ENCODE measurements at regions not wholly inside any gene's neighbourhood (a gene's known extent, or its start where the extent isn't known, plus 50 kb on each side); places are given as distances from the start of the nearest gene placed in this dataset.

DNA sequence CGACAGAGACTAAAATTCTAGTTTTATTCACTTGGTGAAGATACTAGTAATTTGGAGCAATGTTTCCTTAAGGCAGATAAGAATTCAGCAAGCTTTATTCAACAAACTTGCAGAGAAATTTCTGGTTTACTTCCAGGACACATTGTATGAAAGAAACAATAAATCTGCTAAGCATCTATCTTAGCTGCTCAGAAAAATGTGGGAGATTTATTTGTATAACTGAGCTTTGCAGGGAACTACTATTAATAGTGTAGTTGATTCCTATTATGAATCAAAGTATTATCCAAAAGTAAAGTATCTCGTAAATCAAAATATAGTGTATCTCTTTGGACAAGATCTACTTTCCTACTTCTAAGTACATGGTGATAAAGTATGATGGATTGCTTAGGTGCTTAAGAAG, 239.4 kb upstream of the TMTC1 start:
- H3K4me1 Mint-ChIP-seq (ENCODE audit: low read depth), result no peaks in the 10 kb centered on the region
- intact Hi-C loops (cut with micrococcal nuclease), result no loop called here
- CTCF ChIA-PET, result no interaction called here
- H3K4me3 Mint-ChIP-seq, result no peak overlapping the region
- no peak overlapping the region for H3K27ac Mint-ChIP-seq
- H3K36me3 Mint-ChIP-seq (ENCODE audit: low read depth), result no peaks in the 10 kb centered on the region
- H3K27me3 Mint-ChIP-seq (ENCODE audit: low read depth), result peaks cover 2% of the 10 kb centered on the region
- H3K9me3 Mint-ChIP-seq, result peaks cover 8% of the 10 kb centered on the region
- no peak for DNase-seq

DNA sequence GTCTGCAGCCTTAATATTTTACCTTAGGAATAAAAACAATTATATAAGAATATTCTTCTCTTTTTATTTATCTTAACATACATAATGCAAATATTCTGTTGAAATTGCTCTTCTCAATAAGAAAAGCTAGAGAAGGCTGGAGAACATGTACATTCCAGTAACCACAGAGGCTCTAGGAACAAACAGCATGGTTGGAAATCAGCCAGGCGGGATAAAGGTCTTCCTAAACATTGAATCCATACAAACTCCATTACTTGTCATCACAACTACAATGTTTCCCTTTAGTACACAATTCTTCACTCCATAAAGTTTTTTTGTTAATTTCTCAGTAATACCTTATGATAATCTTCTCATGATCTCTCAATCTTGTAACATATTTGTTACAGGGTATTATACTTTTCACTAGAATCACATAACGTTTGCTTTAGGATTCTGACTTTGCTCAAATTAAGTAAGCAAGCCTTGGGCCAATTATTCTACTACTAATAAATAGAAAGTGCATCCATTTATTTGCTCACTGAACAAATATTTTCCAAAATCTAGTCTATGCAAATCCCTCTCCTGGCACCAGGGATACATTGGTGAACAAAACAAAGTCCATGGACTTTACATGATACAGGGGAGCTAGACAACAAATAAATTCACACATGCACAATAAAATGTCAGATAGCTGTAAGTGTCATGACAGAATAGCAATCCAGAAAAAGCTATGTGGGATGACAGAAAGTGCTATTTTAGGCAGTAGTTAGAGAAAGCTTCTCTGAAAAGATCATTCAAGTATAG, 237.5 kb upstream of the TMTC1 start:
- no peaks in the 10 kb centered on the region for H3K36me3 Mint-ChIP-seq (ENCODE audit: low read depth)
- peaks cover 2% of the 10 kb centered on the region for H3K27me3 Mint-ChIP-seq (ENCODE audit: low read depth)
- intact Hi-C loops (cut with micrococcal nuclease), result no loop called here
- DNase-seq, result no peak
- no peaks in the 10 kb centered on the region for H3K4me1 Mint-ChIP-seq (ENCODE audit: low read depth)
- H3K27ac Mint-ChIP-seq, result no peak overlapping the region
- CTCF ChIA-PET, result no interaction called here
- no peak overlapping the region for H3K4me3 Mint-ChIP-seq
- H3K9me3 Mint-ChIP-seq, result peaks cover 11% of the 10 kb centered on the region

DNA sequence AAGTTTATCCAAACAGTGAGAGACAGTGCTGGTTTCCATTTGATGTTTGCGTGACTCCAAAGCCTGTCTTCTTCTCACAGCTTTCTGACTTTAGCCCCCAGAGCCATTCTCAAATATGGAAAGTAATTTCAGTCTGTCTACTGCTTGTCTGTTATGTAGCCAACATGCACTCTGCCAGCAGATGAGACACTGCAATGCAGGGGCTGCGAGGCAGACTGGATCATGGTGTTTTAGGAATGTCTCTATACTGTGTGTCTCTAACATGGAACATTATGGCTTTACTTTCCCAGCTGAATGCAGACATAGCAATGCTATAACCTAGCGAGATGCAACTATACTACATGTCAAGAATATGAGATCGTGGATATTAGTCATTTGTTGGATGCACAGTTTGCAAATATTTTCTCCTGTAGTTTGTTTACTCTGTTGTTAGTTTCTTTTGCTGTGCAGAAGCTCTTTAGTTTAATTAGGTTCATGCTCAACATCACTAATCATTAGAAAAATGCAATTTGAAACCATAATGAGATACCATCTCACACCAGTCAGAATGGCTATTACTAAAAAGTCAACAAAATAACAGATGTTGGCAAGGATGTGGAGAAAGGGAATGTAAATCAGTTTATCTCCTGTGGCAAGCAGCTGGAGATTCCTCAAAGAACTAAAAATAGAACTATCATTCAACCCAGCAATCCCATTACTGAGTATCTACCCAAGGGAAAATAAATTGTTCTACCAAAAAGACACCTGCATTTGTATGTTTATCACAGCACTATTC, 235.8 kb upstream of the TMTC1 start:
- intact Hi-C loops (cut with micrococcal nuclease), result no loop called here

DNA sequence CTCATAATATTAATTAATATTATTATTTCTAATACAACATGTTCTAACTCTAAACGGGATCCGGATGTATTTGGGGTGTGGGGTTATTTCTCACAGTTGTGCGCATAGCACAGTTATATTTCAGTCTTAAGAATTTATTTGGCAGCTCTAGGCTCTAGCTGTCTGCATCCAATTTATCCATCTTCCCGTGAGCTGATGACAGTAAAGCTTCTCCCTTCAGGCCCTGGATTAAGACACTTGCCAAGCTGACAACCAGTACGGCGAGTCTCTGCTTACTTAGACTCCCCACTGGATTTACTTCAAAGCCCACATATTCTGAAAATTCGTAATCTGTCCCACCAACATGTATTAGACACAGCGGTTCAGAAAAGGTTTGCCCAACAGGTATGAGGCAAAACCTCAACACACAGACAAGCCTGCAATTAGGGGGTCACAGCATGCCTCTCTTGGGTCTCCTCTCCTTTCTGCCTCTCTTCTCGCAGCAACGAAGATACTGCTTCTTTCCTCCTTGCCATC, 232.9 kb upstream of the TMTC1 start:
- intact Hi-C loops (cut with micrococcal nuclease), result no loop called here
- Mint-ChIP-seq H3K4me3 (no peak overlapping the region), H3K27ac (no peak overlapping the region), H3K36me3 (ENCODE audit: low read depth) (no peaks in the 10 kb centered on the region), H3K9me3 (peaks cover 3% of the 10 kb centered on the region), H3K27me3 (ENCODE audit: low read depth) (peaks cover 2% of the 10 kb centered on the region), H3K4me1 (ENCODE audit: low read depth) (no peaks in the 10 kb centered on the region)
- DNase-seq, result no peak
- CTCF ChIA-PET, result no interaction called here

More for the DNA sequence above, 235.8 kb upstream of the TMTC1 start:
- peaks cover 2% of the 10 kb centered on the region for H3K27me3 Mint-ChIP-seq (ENCODE audit: low read depth)
- H3K36me3 Mint-ChIP-seq (ENCODE audit: low read depth), result no peaks in the 10 kb centered on the region
- no peak overlapping the region for H3K27ac Mint-ChIP-seq
- no peak for DNase-seq
- CTCF ChIA-PET, result no interaction called here
- H3K4me1 Mint-ChIP-seq (ENCODE audit: low read depth), result no peaks in the 10 kb centered on the region
- H3K4me3 Mint-ChIP-seq, result no peak overlapping the region
- peaks cover 8% of the 10 kb centered on the region for H3K9me3 Mint-ChIP-seq

DNA sequence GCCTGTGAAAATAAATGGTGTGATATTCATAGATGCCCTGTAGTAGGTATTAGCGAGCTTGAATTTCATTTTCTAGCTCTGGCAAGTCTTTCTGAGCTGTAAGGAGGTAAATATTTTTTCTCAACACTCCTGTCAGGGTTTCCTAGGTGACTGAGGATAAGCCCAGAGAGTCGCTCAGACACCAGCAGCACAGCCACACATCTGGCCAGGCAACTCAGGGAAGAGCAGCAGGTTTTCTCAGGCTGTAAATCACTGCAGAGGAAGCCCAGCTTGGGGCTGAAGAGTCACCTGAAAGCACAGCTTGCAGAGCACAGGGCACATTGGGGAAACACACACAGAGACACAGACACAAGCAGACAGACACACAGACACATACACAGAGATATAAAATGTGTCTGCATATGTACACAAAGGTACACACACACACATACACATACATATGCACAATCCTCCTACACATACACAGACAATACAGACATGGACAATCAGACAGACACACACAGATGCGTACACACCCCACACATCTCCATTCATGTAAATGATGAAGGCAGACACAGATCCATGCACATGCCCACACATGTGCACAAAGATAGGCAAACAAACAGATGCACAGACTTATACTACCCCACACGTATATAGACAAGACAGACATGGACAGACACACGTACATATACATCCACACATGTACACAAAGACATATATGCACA, 232.0 kb upstream of the TMTC1 start:
- Mint-ChIP-seq H3K36me3 (ENCODE audit: low read depth) (no peaks in the 10 kb centered on the region), H3K4me3 (no peak overlapping the region), H3K27ac (no peak overlapping the region), H3K9me3 (peaks cover 3% of the 10 kb centered on the region), H3K4me1 (ENCODE audit: low read depth) (no peaks in the 10 kb centered on the region), H3K27me3 (ENCODE audit: low read depth) (peaks cover 2% of the 10 kb centered on the region)
- no peak for DNase-seq
- intact Hi-C loops (cut with micrococcal nuclease), result no loop called here
- CTCF ChIA-PET, result no interaction called here

DNA sequence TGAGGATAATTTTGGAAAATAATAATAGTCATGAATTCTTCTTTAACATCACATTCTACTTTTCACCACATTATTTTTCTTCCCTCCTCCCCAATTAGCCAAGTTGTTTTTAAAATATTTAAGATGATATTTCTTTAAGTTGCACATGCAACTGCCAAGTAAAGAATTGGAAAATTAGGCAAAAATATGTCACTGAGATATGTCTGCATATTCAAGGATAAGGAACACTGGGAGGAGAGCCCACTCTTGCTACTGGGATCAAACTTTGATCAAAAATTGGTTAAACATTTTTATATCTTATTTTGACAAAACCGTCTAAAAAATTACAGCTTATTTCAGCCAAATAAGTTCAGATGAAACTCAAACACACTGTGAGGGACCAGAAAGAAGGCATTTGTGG, 231.2 kb upstream of the TMTC1 start:
- Mint-ChIP-seq H3K36me3 (ENCODE audit: low read depth) (no peaks in the 10 kb centered on the region), H3K9me3 (peaks cover 3% of the 10 kb centered on the region), H3K27ac (no peak overlapping the region), H3K4me3 (no peak overlapping the region), H3K27me3 (ENCODE audit: low read depth) (no peaks in the 10 kb centered on the region), H3K4me1 (ENCODE audit: low read depth) (no peaks in the 10 kb centered on the region)
- CTCF ChIA-PET, result no interaction called here
- intact Hi-C loops (cut with micrococcal nuclease), result no loop called here
- DNase-seq, result no peak

DNA sequence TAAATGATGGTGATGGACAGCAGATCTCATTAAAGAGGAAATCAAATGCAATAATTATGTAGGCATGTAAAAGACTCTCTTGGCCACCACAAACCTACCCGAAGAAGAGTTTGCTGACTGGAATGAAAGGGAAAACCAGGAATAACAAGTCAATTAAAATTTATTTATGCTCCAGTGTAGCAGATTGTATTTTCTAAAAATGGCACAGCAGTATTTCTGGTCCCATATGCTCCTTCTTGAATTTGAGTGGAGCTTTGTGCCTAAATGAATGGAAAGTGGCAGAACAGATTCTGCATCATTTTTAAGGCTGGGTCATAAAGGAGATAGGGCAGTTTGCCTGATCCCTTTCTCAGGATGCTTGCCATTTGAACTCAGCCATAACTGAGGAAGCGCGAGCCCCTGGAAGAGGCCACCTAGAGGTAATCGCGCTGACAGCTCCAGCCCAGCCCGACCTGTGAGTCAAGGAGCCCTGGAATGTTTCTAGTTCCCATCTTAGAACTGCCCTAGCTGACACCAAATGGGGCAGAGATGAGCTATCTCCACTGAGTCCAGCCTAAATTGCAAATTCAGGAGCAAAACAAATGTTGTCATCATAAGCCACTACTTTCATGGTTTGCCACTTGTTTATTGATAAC, 229.2 kb upstream of the TMTC1 start:
- no peak for DNase-seq
- H3K27ac Mint-ChIP-seq, result no peak overlapping the region
- peaks cover 3% of the 10 kb centered on the region for H3K9me3 Mint-ChIP-seq
- intact Hi-C loops (cut with micrococcal nuclease), result no loop called here
- CTCF ChIA-PET, result no interaction called here
- no peaks in the 10 kb centered on the region for H3K36me3 Mint-ChIP-seq (ENCODE audit: low read depth)
- H3K4me1 Mint-ChIP-seq (ENCODE audit: low read depth), result no peaks in the 10 kb centered on the region
- H3K27me3 Mint-ChIP-seq (ENCODE audit: low read depth), result no peaks in the 10 kb centered on the region
- H3K4me3 Mint-ChIP-seq, result no peak overlapping the region

DNA sequence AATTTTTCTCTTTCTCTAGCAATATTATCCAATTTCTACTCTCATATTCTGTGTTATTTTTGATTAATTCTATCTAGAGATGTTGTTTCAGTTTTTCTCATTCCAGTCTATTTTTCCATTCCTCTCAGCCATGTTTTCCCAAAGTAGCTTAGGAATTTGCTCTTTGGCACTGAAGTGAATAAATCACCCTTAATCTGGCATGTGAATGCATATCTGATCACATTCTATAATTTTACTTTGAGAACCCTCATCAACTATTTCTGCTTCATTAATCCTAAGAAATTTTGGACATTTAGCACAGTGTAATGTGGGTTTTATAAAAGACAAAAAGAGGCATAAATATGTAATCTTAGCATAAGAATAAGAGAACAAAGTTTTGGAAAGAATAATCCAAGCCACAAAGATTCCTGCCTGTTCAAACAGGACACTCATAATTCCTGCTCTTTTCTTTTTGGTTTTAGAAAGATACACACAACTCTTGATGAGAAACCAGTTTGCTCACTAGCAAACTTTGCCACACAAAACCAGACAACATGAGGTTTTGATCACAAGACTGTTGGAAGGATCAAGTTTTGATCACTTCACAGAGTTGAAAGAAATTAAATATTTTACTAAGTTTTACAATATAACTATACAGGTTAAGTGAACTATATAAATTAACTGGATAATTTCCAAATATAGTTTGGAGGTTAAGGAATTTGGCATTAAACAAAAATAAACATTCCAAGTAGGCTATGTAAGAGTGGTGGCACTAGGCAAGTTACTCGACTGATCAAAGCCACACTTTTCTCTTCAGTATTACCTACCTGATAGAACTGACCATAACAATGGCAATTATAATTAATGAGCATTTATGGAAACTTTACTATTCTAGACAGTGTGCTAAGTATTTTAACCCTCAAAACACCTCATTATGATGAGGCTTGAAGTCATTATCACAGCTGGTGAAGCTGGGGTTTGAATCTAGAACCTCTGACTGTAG, 226.6 kb upstream of the TMTC1 start:
- CTCF ChIA-PET, result no interaction called here
- H3K9me3 Mint-ChIP-seq, result no peaks in the 10 kb centered on the region
- no peaks in the 10 kb centered on the region for H3K36me3 Mint-ChIP-seq (ENCODE audit: low read depth)
- intact Hi-C loops (cut with micrococcal nuclease), result no loop called here
- H3K4me3 Mint-ChIP-seq, result no peak overlapping the region
- H3K27me3 Mint-ChIP-seq (ENCODE audit: low read depth), result peaks cover 2% of the 10 kb centered on the region
- no peak overlapping the region for H3K27ac Mint-ChIP-seq
- no peak for DNase-seq
- no peaks in the 10 kb centered on the region for H3K4me1 Mint-ChIP-seq (ENCODE audit: low read depth)

DNA sequence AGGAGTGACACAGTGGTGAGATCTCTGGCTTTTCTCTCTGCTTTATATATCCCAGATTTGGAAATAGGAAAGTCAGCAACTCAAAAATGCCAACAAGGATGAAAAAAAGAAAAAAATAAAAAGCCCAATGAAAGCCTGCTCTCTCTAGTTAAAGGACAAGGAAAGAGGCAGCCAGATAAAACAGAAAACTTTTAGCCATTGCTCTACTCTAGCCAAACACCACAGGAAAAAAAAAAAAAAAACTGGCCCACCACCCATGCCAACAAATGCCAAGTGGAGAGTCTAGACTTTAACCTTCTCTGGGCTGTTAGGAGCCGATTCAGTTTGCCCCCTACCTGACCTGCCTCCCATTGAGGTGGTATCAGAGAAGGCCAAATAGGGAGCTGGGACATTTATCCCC, 222.3 kb upstream of the TMTC1 start:
- Mint-ChIP-seq H3K36me3 (ENCODE audit: low read depth) (no peaks in the 10 kb centered on the region), H3K4me1 (ENCODE audit: low read depth) (no peaks in the 10 kb centered on the region), H3K27me3 (ENCODE audit: low read depth) (peaks cover 2% of the 10 kb centered on the region), H3K9me3 (no peaks in the 10 kb centered on the region), H3K27ac (no peak overlapping the region), H3K4me3 (no peak overlapping the region)
- CTCF ChIA-PET, result no interaction called here
- no peak for DNase-seq
- intact Hi-C loops (cut with micrococcal nuclease), result no loop called here

DNA sequence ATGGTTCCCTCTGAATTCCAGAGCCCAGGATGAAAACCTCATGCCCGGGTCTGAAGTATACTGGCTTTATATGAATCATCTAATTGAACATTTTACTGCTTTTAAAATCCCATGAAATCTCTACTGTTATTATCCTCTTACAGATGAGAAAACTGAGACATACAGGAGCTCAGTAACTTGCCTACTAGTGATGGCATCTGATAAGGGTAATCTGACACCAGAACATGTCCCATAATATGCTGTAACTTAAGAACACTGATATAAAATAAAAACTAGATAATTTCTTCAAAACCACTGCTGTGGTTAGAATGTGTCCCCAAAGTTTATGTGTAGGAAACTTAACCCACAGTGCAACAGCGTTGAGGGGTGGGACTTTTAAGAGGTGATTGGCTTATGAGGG, 219.6 kb upstream of the TMTC1 start:
- no peaks in the 10 kb centered on the region for H3K4me1 Mint-ChIP-seq (ENCODE audit: low read depth)
- no peak overlapping the region for H3K4me3 Mint-ChIP-seq
- CTCF ChIA-PET, result no interaction called here
- no peaks in the 10 kb centered on the region for H3K9me3 Mint-ChIP-seq
- H3K36me3 Mint-ChIP-seq (ENCODE audit: low read depth), result no peaks in the 10 kb centered on the region
- DNase-seq, result no peak
- intact Hi-C loops (cut with micrococcal nuclease), result no loop called here
- H3K27me3 Mint-ChIP-seq (ENCODE audit: low read depth), result peaks cover 2% of the 10 kb centered on the region
- H3K27ac Mint-ChIP-seq, result no peak overlapping the region

DNA sequence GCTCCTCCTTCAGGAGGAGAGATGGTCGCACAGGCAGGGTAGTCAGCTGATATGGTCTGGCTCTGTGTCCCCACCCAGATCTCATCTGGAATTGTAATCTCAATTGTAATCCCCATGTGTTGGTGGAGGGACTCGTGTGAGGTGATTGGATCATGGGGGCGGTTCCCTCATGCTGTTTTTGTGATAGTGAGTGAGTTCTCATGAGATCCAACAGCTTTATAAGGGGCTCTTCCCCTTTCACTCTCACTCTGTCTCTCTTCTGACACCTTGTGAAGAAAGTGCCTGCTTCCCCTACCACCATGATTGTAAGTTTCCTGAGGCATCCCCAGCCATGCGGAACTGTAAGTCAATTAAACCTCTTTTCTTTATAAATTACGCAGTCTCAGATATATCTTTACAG, 218.9 kb upstream of the TMTC1 start:
- Mint-ChIP-seq H3K27ac (no peak overlapping the region), H3K36me3 (ENCODE audit: low read depth) (no peaks in the 10 kb centered on the region), H3K4me1 (ENCODE audit: low read depth) (no peaks in the 10 kb centered on the region), H3K27me3 (ENCODE audit: low read depth) (peaks cover 2% of the 10 kb centered on the region), H3K9me3 (no peaks in the 10 kb centered on the region), H3K4me3 (no peak overlapping the region)
- intact Hi-C loops (cut with micrococcal nuclease), result no loop called here
- CTCF ChIA-PET, result no interaction called here
- no peak for DNase-seq
